HCT116 (cell line): ENCODE measurements at regions not wholly inside any gene's neighbourhood (a gene's known extent, or its start where the extent isn't known, plus 50 kb on each side); places are given as distances from the start of the nearest gene placed in this dataset.

Experiments
- CEBPB ChIP-seq: IDR thresholded peaks from 2 replicates; pipeline ENCODE4 v1.6.1; 2012; ENCODE audit warnings: low read depth
- EZH2 ChIP-seq: fragments of 200-600 bp; sonication (generic); IDR thresholded peaks from 2 replicates; pipeline ENCODE4 v1.6.1; 2017; ENCODE audit warnings: antibody characterized with exemption, mixed run types
- EZH2phosphoT487 ChIP-seq: fragments of 200-600 bp; IDR thresholded peaks from 2 replicates; pipeline ENCODE4 v1.6.1; 2018; ENCODE audit warnings: antibody characterized with exemption, borderline replicate concordance
- POLR2A ChIP-seq: IDR thresholded peaks from 2 replicates; pipeline ENCODE4 v1.7.0; 2011; ENCODE audit warnings: borderline replicate concordance; ENCODE audit not compliant: insufficient read depth, insufficient read length; ENCODE audit errors: extremely low read depth
- POLR2AphosphoS5 ChIP-seq: IDR thresholded peaks from 2 replicates; pipeline ENCODE4 v1.6.1; 2011; ENCODE audit warnings: mild to moderate bottlenecking, low read depth, low read length, moderate library complexity
- RAD21 ChIP-seq: IDR thresholded peaks from 2 replicates; pipeline ENCODE4 v1.6.1; 2012; ENCODE audit warnings: low read depth, mild to moderate bottlenecking
- SP1 ChIP-seq: IDR thresholded peaks from 2 replicates; pipeline ENCODE4 v1.6.1; 2012; ENCODE audit warnings: low read depth
- TCF7L2 ChIP-seq: IDR thresholded peaks from 2 replicates; pipeline ENCODE4 v1.7.0; 2011; ENCODE audit warnings: borderline replicate concordance, inconsistent platforms; ENCODE audit not compliant: insufficient read depth, insufficient read length; ENCODE audit errors: extremely low read depth
- ZFX ChIP-seq: fragments of 450-650 bp; IDR thresholded peaks from 2 replicates; pipeline ENCODE4 v1.6.1; 2017
- ZNF274 ChIP-seq: fragments of 200-500 bp; sonication (Bioruptor generic); IDR thresholded peaks from 2 replicates; pipeline ENCODE4 v1.6.1; 2014; ENCODE audit warnings: mild to moderate bottlenecking, low read depth, low read length, inconsistent platforms
- TF ChIP-seq, protein P1 (sequence below), 3 experiments: fragments of 200-600 bp in 1 of 3; sonication (generic) in 1 of 3; IDR thresholded peaks in 2 of 3; conservative IDR thresholded peaks in 1 of 3; 2 replicates each; pipeline ENCODE4 v1.5.1; 2012 to 2017; ENCODE audit warnings: low read depth in 2 of 3, low read length in 2 of 3, antibody characterized with exemption in 1 of 3, borderline replicate concordance in 1 of 3, control low read depth in 1 of 3, mild to moderate bottlenecking in 1 of 3, mixed read lengths in 1 of 3, mixed run types in 1 of 3, moderate library complexity in 1 of 3; ENCODE audit not compliant: insufficient read depth in 1 of 3
- TF ChIP-seq, protein P2 (sequence below): IDR thresholded peaks from 2 replicates; pipeline ENCODE4 v1.6.1; 2011; ENCODE audit warnings: mild to moderate bottlenecking, low read length, moderate library complexity; ENCODE audit not compliant: insufficient replicate concordance; ENCODE audit errors: extremely low read depth
- TF ChIP-seq, protein P3 (sequence below): IDR thresholded peaks from 2 replicates; pipeline ENCODE4 v1.6.1; 2012; ENCODE audit warnings: low read depth

DNA sequence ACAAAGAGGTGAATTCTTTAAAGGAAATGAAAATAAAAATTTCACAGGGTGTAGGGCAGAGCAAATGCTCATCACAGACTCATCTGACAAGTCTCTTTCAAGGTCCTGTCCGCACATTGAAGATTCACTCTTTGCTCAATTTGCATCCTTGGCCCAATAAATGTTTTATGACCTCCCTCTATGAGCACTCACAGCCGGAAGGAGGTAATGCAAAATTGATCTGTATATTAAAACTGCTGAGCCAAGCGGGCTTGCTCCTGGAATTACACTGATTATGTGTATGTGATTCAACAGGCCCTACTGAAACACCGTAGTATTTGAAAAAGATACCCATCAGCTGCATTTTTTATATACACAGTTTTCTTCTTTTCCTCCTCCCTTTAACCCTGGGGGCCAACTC lies 246.8 kb downstream of the IZUMO3 start:
- TF ChIP-seq EZH2: no peak
- TF ChIP-seq EZH2phosphoT487: no peak
- no peak for TF ChIP-seq POLR2A
- TF ChIP-seq, protein P1, sequence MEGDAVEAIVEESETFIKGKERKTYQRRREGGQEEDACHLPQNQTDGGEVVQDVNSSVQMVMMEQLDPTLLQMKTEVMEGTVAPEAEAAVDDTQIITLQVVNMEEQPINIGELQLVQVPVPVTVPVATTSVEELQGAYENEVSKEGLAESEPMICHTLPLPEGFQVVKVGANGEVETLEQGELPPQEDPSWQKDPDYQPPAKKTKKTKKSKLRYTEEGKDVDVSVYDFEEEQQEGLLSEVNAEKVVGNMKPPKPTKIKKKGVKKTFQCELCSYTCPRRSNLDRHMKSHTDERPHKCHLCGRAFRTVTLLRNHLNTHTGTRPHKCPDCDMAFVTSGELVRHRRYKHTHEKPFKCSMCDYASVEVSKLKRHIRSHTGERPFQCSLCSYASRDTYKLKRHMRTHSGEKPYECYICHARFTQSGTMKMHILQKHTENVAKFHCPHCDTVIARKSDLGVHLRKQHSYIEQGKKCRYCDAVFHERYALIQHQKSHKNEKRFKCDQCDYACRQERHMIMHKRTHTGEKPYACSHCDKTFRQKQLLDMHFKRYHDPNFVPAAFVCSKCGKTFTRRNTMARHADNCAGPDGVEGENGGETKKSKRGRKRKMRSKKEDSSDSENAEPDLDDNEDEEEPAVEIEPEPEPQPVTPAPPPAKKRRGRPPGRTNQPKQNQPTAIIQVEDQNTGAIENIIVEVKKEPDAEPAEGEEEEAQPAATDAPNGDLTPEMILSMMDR (IDR thresholded peaks at IDR 0.05 in 2 of 3, conservative IDR thresholded peaks at IDR 0.05 in 1 of 3; ENCODE audit: borderline replicate concordance in 1 of 3, insufficient read depth in 1 of 3, low read depth in 2 of 3, low read length in 2 of 3): no peak
- TF ChIP-seq POLR2AphosphoS5: no peak
- TF ChIP-seq, protein P2, sequence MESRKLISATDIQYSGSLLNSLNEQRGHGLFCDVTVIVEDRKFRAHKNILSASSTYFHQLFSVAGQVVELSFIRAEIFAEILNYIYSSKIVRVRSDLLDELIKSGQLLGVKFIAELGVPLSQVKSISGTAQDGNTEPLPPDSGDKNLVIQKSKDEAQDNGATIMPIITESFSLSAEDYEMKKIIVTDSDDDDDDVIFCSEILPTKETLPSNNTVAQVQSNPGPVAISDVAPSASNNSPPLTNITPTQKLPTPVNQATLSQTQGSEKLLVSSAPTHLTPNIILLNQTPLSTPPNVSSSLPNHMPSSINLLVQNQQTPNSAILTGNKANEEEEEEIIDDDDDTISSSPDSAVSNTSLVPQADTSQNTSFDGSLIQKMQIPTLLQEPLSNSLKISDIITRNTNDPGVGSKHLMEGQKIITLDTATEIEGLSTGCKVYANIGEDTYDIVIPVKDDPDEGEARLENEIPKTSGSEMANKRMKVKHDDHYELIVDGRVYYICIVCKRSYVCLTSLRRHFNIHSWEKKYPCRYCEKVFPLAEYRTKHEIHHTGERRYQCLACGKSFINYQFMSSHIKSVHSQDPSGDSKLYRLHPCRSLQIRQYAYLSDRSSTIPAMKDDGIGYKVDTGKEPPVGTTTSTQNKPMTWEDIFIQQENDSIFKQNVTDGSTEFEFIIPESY: no peak
- TF ChIP-seq TCF7L2: no peak
- TF ChIP-seq, protein P3, sequence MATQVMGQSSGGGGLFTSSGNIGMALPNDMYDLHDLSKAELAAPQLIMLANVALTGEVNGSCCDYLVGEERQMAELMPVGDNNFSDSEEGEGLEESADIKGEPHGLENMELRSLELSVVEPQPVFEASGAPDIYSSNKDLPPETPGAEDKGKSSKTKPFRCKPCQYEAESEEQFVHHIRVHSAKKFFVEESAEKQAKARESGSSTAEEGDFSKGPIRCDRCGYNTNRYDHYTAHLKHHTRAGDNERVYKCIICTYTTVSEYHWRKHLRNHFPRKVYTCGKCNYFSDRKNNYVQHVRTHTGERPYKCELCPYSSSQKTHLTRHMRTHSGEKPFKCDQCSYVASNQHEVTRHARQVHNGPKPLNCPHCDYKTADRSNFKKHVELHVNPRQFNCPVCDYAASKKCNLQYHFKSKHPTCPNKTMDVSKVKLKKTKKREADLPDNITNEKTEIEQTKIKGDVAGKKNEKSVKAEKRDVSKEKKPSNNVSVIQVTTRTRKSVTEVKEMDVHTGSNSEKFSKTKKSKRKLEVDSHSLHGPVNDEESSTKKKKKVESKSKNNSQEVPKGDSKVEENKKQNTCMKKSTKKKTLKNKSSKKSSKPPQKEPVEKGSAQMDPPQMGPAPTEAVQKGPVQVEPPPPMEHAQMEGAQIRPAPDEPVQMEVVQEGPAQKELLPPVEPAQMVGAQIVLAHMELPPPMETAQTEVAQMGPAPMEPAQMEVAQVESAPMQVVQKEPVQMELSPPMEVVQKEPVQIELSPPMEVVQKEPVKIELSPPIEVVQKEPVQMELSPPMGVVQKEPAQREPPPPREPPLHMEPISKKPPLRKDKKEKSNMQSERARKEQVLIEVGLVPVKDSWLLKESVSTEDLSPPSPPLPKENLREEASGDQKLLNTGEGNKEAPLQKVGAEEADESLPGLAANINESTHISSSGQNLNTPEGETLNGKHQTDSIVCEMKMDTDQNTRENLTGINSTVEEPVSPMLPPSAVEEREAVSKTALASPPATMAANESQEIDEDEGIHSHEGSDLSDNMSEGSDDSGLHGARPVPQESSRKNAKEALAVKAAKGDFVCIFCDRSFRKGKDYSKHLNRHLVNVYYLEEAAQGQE: no peak
- TF ChIP-seq ZFX: no peak
- no peak for TF ChIP-seq SP1
- no peak for TF ChIP-seq CEBPB
- no peak for TF ChIP-seq RAD21
- TF ChIP-seq ZNF274: no peak
